HCT116 (cell line): ENCODE measurements at regions not wholly inside any gene's neighbourhood (a gene's known extent, or its start where the extent isn't known, plus 50 kb on each side); places are given as distances from the start of the nearest gene placed in this dataset.

Experiments used
- ATAC-seq: fragments of 200-7000 bp; cut with Tn5 transposase; 2 replicates; pipeline ENCODE4 v1.9.1; 2020; ENCODE audit warnings: mild to moderate bottlenecking, moderate library complexity
- BruUV-seq: library from RNA; stranded (reverse); fragments of 400-500 nt; replicated peaks from 2 replicates; lab custom pipeline; 2021; lab: Mats Ljungman, UMichigan
- CTCF ChIA-PET: fragments of 300-600 bp; sonication (Branson Sonifier 250); formaldehyde crosslinking; loops from one replicate; lab custom pipeline; 2021; ENCODE audit warnings: antibody characterized with exemption; lab: Charles Lee
- POLR2A ChIA-PET: fragments of 300-600, 350-600 bp; sonication (Branson Sonifier 250); formaldehyde crosslinking; loops from one replicate; lab custom pipeline; 2021; ENCODE audit warnings: antibody characterized with exemption; lab: Charles Lee
- RAD21 ChIA-PET, 2 experiments: fragments of 300-600 bp; sonication (Branson Sonifier 250); formaldehyde crosslinking; loops; one replicate each; lab custom pipeline; 2023; ENCODE audit warnings: low total read pairs in 2 of 2; ENCODE audit not compliant: uncharacterized antibody in 2 of 2, unreplicated experiment in 2 of 2, low non-redundant PET in 1 of 2; lab: Charles Lee
- DNase-seq: peaks from one replicate; pipeline ENCODE4 v3.0.0-alpha.2; 2010; ENCODE audit warnings: low read depth, low spot score
- H2AFZ ChIP-seq: fragments of 200-600 bp; shearing (Covaris generic), sonication (generic); 2 replicates; pipeline ENCODE4 v1.6.1; 2017; ENCODE audit warnings: low read depth, mixed run types, mixed read lengths, antibody characterized with exemption, low read length; ENCODE audit not compliant: poor library complexity, severe bottlenecking
- H3K27ac ChIP-seq: 2 replicates; pipeline ENCODE4 v1.5.1; 2012; ENCODE audit warnings: low read depth, low read length
- H3K27me3 ChIP-seq: fragments of 200-600 bp; sonication (generic); 2 replicates; pipeline ENCODE4 v1.6.1; 2016; ENCODE audit warnings: mixed run types, low read length, mixed read lengths; ENCODE audit not compliant: insufficient read depth
- H3K36me3 ChIP-seq, 2 experiments: fragments of 200-500 bp in 1 of 2; fragments of 200-600 bp in 1 of 2; sonication (Bioruptor generic) in 1 of 2; sonication (generic) in 1 of 2; 2 replicates each; pipeline versions ENCODE4 v1.5.1 to v1.6.1; 2014 to 2016; ENCODE audit warnings: low read length in 2 of 2, inconsistent platforms in 1 of 2, mixed read lengths in 1 of 2, mixed run types in 1 of 2; ENCODE audit not compliant: insufficient read depth in 2 of 2, control insufficient read depth in 1 of 2
- H3K4me1 ChIP-seq, 2 experiments: fragments of 200-600 bp in 1 of 2; sonication (generic) in 1 of 2; 2 replicates each; pipeline versions ENCODE4 v1.5.1 to v1.6.1; 2012 to 2017; ENCODE audit warnings: low read length in 2 of 2, inconsistent platforms in 1 of 2, mild to moderate bottlenecking in 1 of 2, mixed read lengths in 1 of 2, mixed run types in 1 of 2, moderate library complexity in 1 of 2; ENCODE audit not compliant: insufficient read depth in 2 of 2, control insufficient read depth in 1 of 2
- H3K4me2 ChIP-seq: fragments of 200-600 bp; sonication (generic); 2 replicates; pipeline ENCODE4 v1.6.1; 2017; ENCODE audit warnings: mixed run types, low read length, mixed read lengths
- H3K4me3 ChIP-seq, 2 experiments: fragments of 200-600 bp in 1 of 2; sonication (generic) in 1 of 2; replicated peaks in 1 of 2; 2 replicates each; pipeline ENCODE4 v1.5.1; 2011 to 2016; ENCODE audit warnings: low read length in 2 of 2, control low read depth in 1 of 2, low read depth in 1 of 2, mild to moderate bottlenecking in 1 of 2, mixed read lengths in 1 of 2, mixed run types in 1 of 2
- H3K79me2 ChIP-seq: fragments of 200-600 bp; sonication (generic); 2 replicates; pipeline ENCODE4 v1.6.1; 2017; ENCODE audit warnings: mild to moderate bottlenecking, mixed run types, low read length, moderate library complexity, mixed read lengths; ENCODE audit not compliant: insufficient read depth
- H3K9ac ChIP-seq: fragments of 200-600 bp; sonication (generic); 2 replicates; pipeline ENCODE4 v1.6.1; 2016; ENCODE audit warnings: low read length, mixed read lengths
- H3K9me2 ChIP-seq: fragments of 200-600 bp; sonication (generic), shearing (Covaris generic); 2 replicates; pipeline ENCODE4 v1.6.1; 2017; ENCODE audit warnings: mixed run types, mild to moderate bottlenecking, moderate library complexity; ENCODE audit not compliant: insufficient read depth
- H3K9me3 ChIP-seq, 2 experiments: fragments of 200-500 bp in 1 of 2; fragments of 200-600 bp in 1 of 2; sonication (Bioruptor generic) in 1 of 2; sonication (generic) in 1 of 2; 2 replicates each; pipeline ENCODE4 v1.6.1; 2014 to 2017; ENCODE audit warnings: low read length in 2 of 2, mixed read lengths in 2 of 2, inconsistent platforms in 1 of 2, low read depth in 1 of 2, mild to moderate bottlenecking in 1 of 2, mixed run types in 1 of 2, moderate library complexity in 1 of 2; ENCODE audit not compliant: control insufficient read depth in 1 of 2, insufficient read depth in 1 of 2
- H4K20me1 ChIP-seq: fragments of 200-600 bp; sonication (generic), shearing (Covaris generic); 2 replicates; pipeline ENCODE4 v1.6.1; 2017; ENCODE audit warnings: mixed run types, mild to moderate bottlenecking, moderate library complexity; ENCODE audit not compliant: insufficient read depth
- CBX3 ChIP-seq: IDR thresholded peaks from 2 replicates; pipeline ENCODE4 v1.6.1; 2012; ENCODE audit warnings: low read depth
- CEBPB ChIP-seq: IDR thresholded peaks from 2 replicates; pipeline ENCODE4 v1.6.1; 2012; ENCODE audit warnings: low read depth
- CTCF ChIP-seq, 3 experiments: fragments of 200-600 bp in 1 of 3; sonication (generic) in 1 of 3; IDR thresholded peaks in 2 of 3; conservative IDR thresholded peaks in 1 of 3; 2 replicates each; pipeline ENCODE4 v1.5.1; 2012 to 2017; ENCODE audit warnings: low read depth in 2 of 3, low read length in 2 of 3, antibody characterized with exemption in 1 of 3, borderline replicate concordance in 1 of 3, control low read depth in 1 of 3, mild to moderate bottlenecking in 1 of 3, mixed read lengths in 1 of 3, mixed run types in 1 of 3, moderate library complexity in 1 of 3; ENCODE audit not compliant: insufficient read depth in 1 of 3
- EGR1 ChIP-seq: IDR thresholded peaks from 2 replicates; pipeline ENCODE4 v1.6.1; 2012; ENCODE audit warnings: low read depth
- EZH2 ChIP-seq: fragments of 200-600 bp; sonication (generic); IDR thresholded peaks from 2 replicates; pipeline ENCODE4 v1.6.1; 2017; ENCODE audit warnings: antibody characterized with exemption, mixed run types
- EZH2phosphoT487 ChIP-seq: fragments of 200-600 bp; IDR thresholded peaks from 2 replicates; pipeline ENCODE4 v1.6.1; 2018; ENCODE audit warnings: antibody characterized with exemption, borderline replicate concordance
- FOSL1 ChIP-seq: IDR thresholded peaks from 2 replicates; pipeline ENCODE4 v1.6.1; 2012; ENCODE audit warnings: low read depth
- JUND ChIP-seq: IDR thresholded peaks from 2 replicates; pipeline ENCODE4 v1.6.1; 2012
- MAX ChIP-seq: IDR thresholded peaks from 2 replicates; pipeline ENCODE4 v1.6.1; 2012
- POLR2A ChIP-seq: IDR thresholded peaks from 2 replicates; pipeline ENCODE4 v1.7.0; 2011; ENCODE audit warnings: borderline replicate concordance; ENCODE audit not compliant: insufficient read depth, insufficient read length; ENCODE audit errors: extremely low read depth
- POLR2AphosphoS5 ChIP-seq: IDR thresholded peaks from 2 replicates; pipeline ENCODE4 v1.6.1; 2011; ENCODE audit warnings: mild to moderate bottlenecking, low read depth, low read length, moderate library complexity
- RAD21 ChIP-seq: IDR thresholded peaks from 2 replicates; pipeline ENCODE4 v1.6.1; 2012; ENCODE audit warnings: low read depth, mild to moderate bottlenecking
- REST ChIP-seq: IDR thresholded peaks from 2 replicates; pipeline ENCODE4 v1.6.1; 2012; ENCODE audit warnings: low read depth
- SP1 ChIP-seq: IDR thresholded peaks from 2 replicates; pipeline ENCODE4 v1.6.1; 2012; ENCODE audit warnings: low read depth
- SRF ChIP-seq: IDR thresholded peaks from 2 replicates; pipeline ENCODE4 v1.6.1; 2012; ENCODE audit warnings: low read depth
- TCF7L2 ChIP-seq: IDR thresholded peaks from 2 replicates; pipeline ENCODE4 v1.7.0; 2011; ENCODE audit warnings: borderline replicate concordance, inconsistent platforms; ENCODE audit not compliant: insufficient read depth, insufficient read length; ENCODE audit errors: extremely low read depth
- YY1 ChIP-seq: IDR thresholded peaks from 2 replicates; pipeline ENCODE4 v1.6.1; 2011; ENCODE audit warnings: low read length, low read depth, moderate library complexity, mild to moderate bottlenecking; ENCODE audit not compliant: insufficient replicate concordance; ENCODE audit errors: extremely low read depth
- ZBTB33 ChIP-seq: IDR thresholded peaks from 2 replicates; pipeline ENCODE4 v1.6.1; 2011; ENCODE audit warnings: mild to moderate bottlenecking, low read length, moderate library complexity; ENCODE audit not compliant: insufficient replicate concordance; ENCODE audit errors: extremely low read depth
- ZFX ChIP-seq: fragments of 450-650 bp; IDR thresholded peaks from 2 replicates; pipeline ENCODE4 v1.6.1; 2017
- ZNF274 ChIP-seq: fragments of 200-500 bp; sonication (Bioruptor generic); IDR thresholded peaks from 2 replicates; pipeline ENCODE4 v1.6.1; 2014; ENCODE audit warnings: mild to moderate bottlenecking, low read depth, low read length, inconsistent platforms
- intact Hi-C: fragments of 100-400 bp; cut with micrococcal nuclease; formaldehyde crosslinking; loops from 2 replicates; pipeline ENCODE4 v1.10.0; 2022

- DNase-seq: no peak
- RAD21 ChIA-PET: no interaction called here
- Histone ChIP-seq H4K20me1 (no peaks in the 10 kb centered on the region), H3K79me2 (no peaks in the 10 kb centered on the region), H3K4me2 (no peak overlapping the region), H3K9me2 (no peaks in the 10 kb centered on the region), H3K36me3 (no peaks in the 10 kb centered on the region), H3K27ac (no peak overlapping the region), H2AFZ (no peak overlapping the region), H3K9me3 (no peaks in the 10 kb centered on the region), H3K9ac (no peak overlapping the region), H3K4me1 (no peaks in the 10 kb centered on the region), H3K4me3 (no peak overlapping the region), H3K27me3 (no peaks in the 10 kb centered on the region)
- CTCF ChIA-PET: no interaction called here
- POLR2A ChIA-PET: no interaction called here
- intact Hi-C loops: no loop called here
- TF ChIP-seq REST (no peak), JUND (no peak), RAD21 (no peak), EZH2 (no peak), ZFX (no peak), POLR2AphosphoS5 (no peak), YY1 (no peak), CTCF (IDR thresholded peaks at IDR 0.05 in 2 of 3, conservative IDR thresholded peaks at IDR 0.05 in 1 of 3; ENCODE audit: borderline replicate concordance in 1 of 3, insufficient read depth in 1 of 3, low read depth in 2 of 3, low read length in 2 of 3) (no peak), FOSL1 (no peak), TCF7L2 (no peak), ZNF274 (no peak), SRF (no peak), POLR2A (no peak), SP1 (no peak), EGR1 (no peak), EZH2phosphoT487 (no peak), CBX3 (no peak), MAX (no peak), ZBTB33 (no peak), CEBPB (no peak)
- no peak for ATAC-seq
- BruUV-seq: no TSS peak
These were observed 182.0 kb upstream of the MOCS2 start for GRCh38 chr5:53291528-53291927.
